Neural progenitor cell (in vitro differentiated cells): ENCODE measurements at regions not wholly inside any gene's neighbourhood (a gene's known extent, or its start where the extent isn't known, plus 50 kb on each side); places are given as distances from the start of the nearest gene placed in this dataset.

Source experiments
- DNase-seq: peaks from one replicate; pipeline ENCODE4 v3.0.0-alpha.2; 2016; ENCODE audit warnings: low spot score
- H2AFZ ChIP-seq: fragments of 200-600 bp; sonication (generic); replicated peaks from 2 replicates; pipeline ENCODE4 v1.6.1; 2016; ENCODE audit warnings: antibody characterized with exemption
- H3F3A ChIP-seq: fragments of 200-600 bp; sonication (generic); 2 replicates; pipeline ENCODE4 v1.6.1; 2016; ENCODE audit warnings: antibody characterized with exemption, low read depth
- H3K27ac ChIP-seq: fragments of 200-600 bp; sonication (generic); 2 replicates; pipeline ENCODE4 v1.5.1; 2016; ENCODE audit warnings: mild to moderate bottlenecking
- H3K27me3 ChIP-seq: fragments of 200-600 bp; sonication (generic); 2 replicates; pipeline ENCODE4 v1.6.1; 2016; ENCODE audit warnings: mild to moderate bottlenecking, moderate library complexity
- H3K36me3 ChIP-seq: fragments of 200-600 bp; sonication (generic); 2 replicates; pipeline ENCODE4 v1.5.1; 2016
- H3K4me1 ChIP-seq: fragments of 200-600 bp; sonication (generic); 2 replicates; pipeline ENCODE4 v1.6.1; 2016; ENCODE audit warnings: mixed run types
- H3K4me2 ChIP-seq: fragments of 200-600 bp; sonication (generic); 2 replicates; pipeline ENCODE4 v1.6.1; 2016
- H3K4me3 ChIP-seq: fragments of 200-600 bp; sonication (generic); 2 replicates; pipeline ENCODE4 v1.5.1; 2016
- H3K79me2 ChIP-seq: fragments of 200-600 bp; sonication (generic); 2 replicates; pipeline ENCODE4 v1.6.1; 2016; ENCODE audit warnings: low read depth
- H3K9ac ChIP-seq: fragments of 200-600 bp; sonication (generic); 2 replicates; pipeline ENCODE4 v1.6.1; 2016
- H3K9me3 ChIP-seq: fragments of 200-600 bp; sonication (generic); 2 replicates; pipeline ENCODE4 v1.5.1; 2016; ENCODE audit warnings: low read depth
- H4K20me1 ChIP-seq: fragments of 200-600 bp; sonication (generic); 2 replicates; pipeline ENCODE4 v1.6.1; 2016; ENCODE audit warnings: low read depth
- H3K27ac Mint-ChIP-seq: 3 replicates; pipeline ENCODE4 v1.8.0; 2021; ENCODE audit warnings: mixed read lengths
- H3K27me3 Mint-ChIP-seq: 2 replicates; pipeline ENCODE4 v1.8.0; 2022; ENCODE audit warnings: low read depth, mild to moderate bottlenecking, inconsistent platforms, moderate library complexity, mixed read lengths; ENCODE audit not compliant: insufficient read depth
- H3K36me3 Mint-ChIP-seq: 3 replicates; pipeline ENCODE4 v1.8.0; 2021; ENCODE audit warnings: mixed read lengths
- H3K4me1 Mint-ChIP-seq: 3 replicates; pipeline ENCODE4 v1.8.0; 2021; ENCODE audit warnings: mixed read lengths
- H3K4me3 Mint-ChIP-seq: 3 replicates; pipeline ENCODE4 v1.8.0; 2021; ENCODE audit warnings: mild to moderate bottlenecking, moderate library complexity, mixed read lengths
- H3K9me3 Mint-ChIP-seq: 3 replicates; pipeline ENCODE4 v1.8.0; 2020; ENCODE audit warnings: mixed read lengths
- EZH2 ChIP-seq: fragments of 200-600 bp; sonication (generic); IDR thresholded peaks from 2 replicates; pipeline ENCODE4 v1.6.1; 2017; ENCODE audit warnings: antibody characterized with exemption, mild to moderate bottlenecking, moderate library complexity
- EZH2phosphoT487 ChIP-seq: fragments of 200-600 bp; sonication (generic); IDR thresholded peaks from 2 replicates; pipeline ENCODE4 v1.6.1; 2017; ENCODE audit warnings: antibody characterized with exemption
- TF ChIP-seq, protein P1 (sequence below): fragments of 200-600 bp; sonication (generic); IDR thresholded peaks from 2 replicates; pipeline ENCODE4 v1.5.1; 2017; ENCODE audit warnings: antibody characterized with exemption, mild to moderate bottlenecking

DNA sequence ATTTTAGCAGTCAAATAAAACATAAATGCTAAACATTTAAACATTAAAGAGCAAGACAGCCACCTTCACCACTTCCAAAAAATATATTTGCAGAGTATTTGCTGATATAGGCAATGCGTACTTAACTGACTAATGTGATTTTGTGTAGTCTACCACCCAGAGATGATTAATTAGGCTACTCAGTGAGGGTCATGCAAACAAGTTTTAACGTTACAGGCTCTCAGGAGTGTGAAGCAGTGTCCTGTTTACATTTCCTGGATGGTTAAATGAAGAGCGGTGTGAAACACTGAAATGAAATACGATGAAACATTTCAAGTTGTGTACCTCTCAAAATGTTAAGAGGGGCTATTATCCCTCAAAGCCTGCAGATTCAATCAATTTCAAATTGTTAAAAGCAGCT is 165.8 kb upstream of the LRIG3 start:
- TF ChIP-seq EZH2phosphoT487 (no peak), EZH2 (no peak)
- TF ChIP-seq, protein P1, sequence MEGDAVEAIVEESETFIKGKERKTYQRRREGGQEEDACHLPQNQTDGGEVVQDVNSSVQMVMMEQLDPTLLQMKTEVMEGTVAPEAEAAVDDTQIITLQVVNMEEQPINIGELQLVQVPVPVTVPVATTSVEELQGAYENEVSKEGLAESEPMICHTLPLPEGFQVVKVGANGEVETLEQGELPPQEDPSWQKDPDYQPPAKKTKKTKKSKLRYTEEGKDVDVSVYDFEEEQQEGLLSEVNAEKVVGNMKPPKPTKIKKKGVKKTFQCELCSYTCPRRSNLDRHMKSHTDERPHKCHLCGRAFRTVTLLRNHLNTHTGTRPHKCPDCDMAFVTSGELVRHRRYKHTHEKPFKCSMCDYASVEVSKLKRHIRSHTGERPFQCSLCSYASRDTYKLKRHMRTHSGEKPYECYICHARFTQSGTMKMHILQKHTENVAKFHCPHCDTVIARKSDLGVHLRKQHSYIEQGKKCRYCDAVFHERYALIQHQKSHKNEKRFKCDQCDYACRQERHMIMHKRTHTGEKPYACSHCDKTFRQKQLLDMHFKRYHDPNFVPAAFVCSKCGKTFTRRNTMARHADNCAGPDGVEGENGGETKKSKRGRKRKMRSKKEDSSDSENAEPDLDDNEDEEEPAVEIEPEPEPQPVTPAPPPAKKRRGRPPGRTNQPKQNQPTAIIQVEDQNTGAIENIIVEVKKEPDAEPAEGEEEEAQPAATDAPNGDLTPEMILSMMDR, result no peak
- H3K36me3 Mint-ChIP-seq, result no peaks in the 10 kb centered on the region
- Histone ChIP-seq H3K9ac (no peak overlapping the region), H3K27me3 (no peaks in the 10 kb centered on the region), H3K4me1 (peaks cover 40% of the 10 kb centered on the region), H3K36me3 (no peaks in the 10 kb centered on the region), H4K20me1 (no peaks in the 10 kb centered on the region), H3K4me3 (no peak overlapping the region), H3K4me2 (peak overlapping the region; percentile 28), H3F3A (peaks cover 20% of the 10 kb centered on the region), H2AFZ (peak overlapping the region; percentile 64), H3K27ac (peak overlapping the region; percentile 53), H3K9me3 (no peaks in the 10 kb centered on the region), H3K79me2 (no peaks in the 10 kb centered on the region)
- H3K4me1 Mint-ChIP-seq, result peaks cover 37% of the 10 kb centered on the region
- H3K27me3 Mint-ChIP-seq, result peaks cover 2% of the 10 kb centered on the region
- no peak overlapping the region for H3K27ac Mint-ChIP-seq
- no peaks in the 10 kb centered on the region for H3K9me3 Mint-ChIP-seq
- DNase-seq, result no peak
- H3K4me3 Mint-ChIP-seq, result no peak overlapping the region

DNA sequence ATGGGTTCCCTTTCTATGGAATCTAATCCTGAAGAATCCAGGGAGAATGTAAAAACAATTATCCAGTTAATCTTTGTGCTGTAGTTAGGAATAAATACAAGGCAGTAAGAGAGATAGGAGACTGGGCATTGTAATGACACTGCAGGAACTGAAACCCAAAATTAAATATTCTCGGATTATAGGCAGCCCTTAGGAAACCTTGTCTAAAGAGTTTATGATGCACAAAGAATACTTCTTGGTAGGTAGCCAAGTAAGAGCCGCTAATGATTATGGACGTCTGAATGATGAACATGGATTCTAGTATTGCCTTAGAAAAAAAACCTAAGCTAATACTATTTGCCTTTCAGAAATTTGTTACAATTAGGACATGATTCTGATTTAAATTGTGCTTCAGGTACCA is 165.4 kb upstream of the LRIG3 start:
- peaks cover 37% of the 10 kb centered on the region for H3K4me1 Mint-ChIP-seq
- no peaks in the 10 kb centered on the region for H4K20me1 ChIP-seq

DNA sequence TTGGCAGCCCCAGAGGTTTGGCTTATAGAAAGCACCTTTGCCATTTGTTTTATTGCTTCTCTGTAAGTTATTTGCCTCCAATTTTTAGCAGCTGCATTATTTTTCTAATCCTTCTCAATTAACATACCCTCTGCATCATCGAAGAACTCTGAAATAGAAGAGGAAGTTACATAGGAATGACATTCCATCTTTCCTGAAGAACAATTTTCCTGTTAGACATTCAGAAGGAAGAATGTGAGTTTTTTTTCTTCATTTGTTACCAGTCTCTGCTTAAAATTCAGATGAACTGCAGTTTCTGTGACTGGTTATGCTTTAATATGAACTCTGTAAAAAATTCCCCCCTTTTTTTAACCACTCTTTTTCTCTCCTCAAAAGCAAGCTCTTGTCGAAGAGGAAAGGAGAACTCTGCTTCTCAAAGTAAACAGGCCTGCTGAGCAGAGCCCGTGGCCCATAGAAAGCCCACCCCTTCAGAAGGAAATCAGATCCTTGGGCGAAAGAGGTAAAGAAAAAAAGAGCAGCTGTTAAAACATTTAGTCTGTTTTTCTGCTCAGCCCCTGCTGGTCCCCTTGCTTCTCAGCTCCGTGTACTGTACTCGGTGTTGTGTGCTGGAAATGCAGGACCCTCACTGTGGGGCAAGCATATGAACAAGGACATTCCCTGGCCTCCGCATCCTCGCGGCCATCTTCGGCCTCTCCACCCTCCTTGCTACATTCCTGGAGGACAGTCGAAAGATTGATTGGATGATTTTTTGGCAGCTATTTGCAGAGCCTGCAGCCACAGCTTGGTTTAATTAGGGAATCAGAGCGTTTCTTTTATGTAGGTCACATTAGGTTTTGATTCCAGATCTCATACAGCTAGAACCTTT is 164.4 kb upstream of the LRIG3 start:
- peak overlapping the region; percentile 53 for H3K27ac ChIP-seq

More for the DNA sequence above, 165.4 kb upstream of the LRIG3 start:
- TF ChIP-seq EZH2 (no peak), EZH2phosphoT487 (no peak)
- TF ChIP-seq, protein P1, result no peak
- Histone ChIP-seq H3K9me3 (no peaks in the 10 kb centered on the region), H3K4me3 (no peak overlapping the region), H3K79me2 (no peaks in the 10 kb centered on the region), H3K36me3 (no peaks in the 10 kb centered on the region), H3K27me3 (no peaks in the 10 kb centered on the region), H3K9ac (no peak overlapping the region), H3K27ac (peak overlapping the region; percentile 53), H3F3A (peaks cover 20% of the 10 kb centered on the region), H2AFZ (no peak overlapping the region), H3K4me2 (peak overlapping the region; percentile 28), H3K4me1 (peaks cover 40% of the 10 kb centered on the region)
- Mint-ChIP-seq H3K9me3 (no peaks in the 10 kb centered on the region), H3K27ac (no peak overlapping the region), H3K36me3 (no peaks in the 10 kb centered on the region), H3K27me3 (peaks cover 2% of the 10 kb centered on the region), H3K4me3 (no peak overlapping the region)
- DNase-seq, result no peak

More for the DNA sequence above, 164.4 kb upstream of the LRIG3 start:
- Mint-ChIP-seq H3K27me3 (peaks cover 2% of the 10 kb centered on the region), H3K9me3 (no peaks in the 10 kb centered on the region), H3K27ac (peak overlapping the region; percentile 78), H3K4me1 (peaks cover 38% of the 10 kb centered on the region), H3K4me3 (peak overlapping the region; percentile 57), H3K36me3 (no peaks in the 10 kb centered on the region)
- Histone ChIP-seq H3K9ac (no peak overlapping the region), H4K20me1 (no peaks in the 10 kb centered on the region), H3K36me3 (no peaks in the 10 kb centered on the region), H3K9me3 (no peaks in the 10 kb centered on the region), H3K27me3 (no peaks in the 10 kb centered on the region), H3K4me1 (peaks cover 40% of the 10 kb centered on the region), H2AFZ (peak overlapping the region; percentile 45), H3K4me2 (peak overlapping the region; percentile 41), H3K79me2 (no peaks in the 10 kb centered on the region), H3F3A (peaks cover 20% of the 10 kb centered on the region), H3K4me3 (no peak overlapping the region)
- TF ChIP-seq EZH2 (no peak), EZH2phosphoT487 (no peak)
- TF ChIP-seq, protein P1, result no peak
- peak; percentile 53 for DNase-seq
